ENCODE measurements at regions not wholly inside any gene's neighbourhood (a gene's known extent, or its start where the extent isn't known, plus 50 kb on each side); places are given as distances from the start of the nearest gene placed in this dataset.

DNA sequence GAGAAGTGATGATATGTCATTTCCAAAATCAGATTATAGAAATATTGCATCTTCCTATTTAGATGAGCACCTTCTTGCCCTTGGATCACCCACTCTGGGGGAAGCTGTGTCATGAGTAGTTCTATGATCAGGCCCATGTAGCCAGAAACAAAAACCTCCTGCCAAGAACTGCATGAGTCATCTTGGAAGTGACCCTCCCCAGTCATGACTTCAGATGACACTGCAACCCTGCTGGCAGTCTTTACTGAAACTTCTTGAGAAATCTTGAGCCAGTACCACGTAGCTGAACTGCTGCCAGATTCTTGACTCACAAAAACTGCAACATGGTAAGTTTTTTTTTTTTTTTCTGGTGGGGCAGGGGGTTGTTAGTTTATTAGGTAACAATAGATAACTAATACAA, 439.6 kb upstream of the PTGER4 start:
- TF ChIP-seq, protein P1, sequence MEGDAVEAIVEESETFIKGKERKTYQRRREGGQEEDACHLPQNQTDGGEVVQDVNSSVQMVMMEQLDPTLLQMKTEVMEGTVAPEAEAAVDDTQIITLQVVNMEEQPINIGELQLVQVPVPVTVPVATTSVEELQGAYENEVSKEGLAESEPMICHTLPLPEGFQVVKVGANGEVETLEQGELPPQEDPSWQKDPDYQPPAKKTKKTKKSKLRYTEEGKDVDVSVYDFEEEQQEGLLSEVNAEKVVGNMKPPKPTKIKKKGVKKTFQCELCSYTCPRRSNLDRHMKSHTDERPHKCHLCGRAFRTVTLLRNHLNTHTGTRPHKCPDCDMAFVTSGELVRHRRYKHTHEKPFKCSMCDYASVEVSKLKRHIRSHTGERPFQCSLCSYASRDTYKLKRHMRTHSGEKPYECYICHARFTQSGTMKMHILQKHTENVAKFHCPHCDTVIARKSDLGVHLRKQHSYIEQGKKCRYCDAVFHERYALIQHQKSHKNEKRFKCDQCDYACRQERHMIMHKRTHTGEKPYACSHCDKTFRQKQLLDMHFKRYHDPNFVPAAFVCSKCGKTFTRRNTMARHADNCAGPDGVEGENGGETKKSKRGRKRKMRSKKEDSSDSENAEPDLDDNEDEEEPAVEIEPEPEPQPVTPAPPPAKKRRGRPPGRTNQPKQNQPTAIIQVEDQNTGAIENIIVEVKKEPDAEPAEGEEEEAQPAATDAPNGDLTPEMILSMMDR (IDR thresholded peaks at IDR 0.05; ENCODE audit: insufficient read depth, low read length): no peak
- no peak overlapping the region for H3K4me3 ChIP-seq (ENCODE audit: low read depth, low read length)
- peak; percentile 64 for DNase-seq (ENCODE audit: low read depth)

DNA sequence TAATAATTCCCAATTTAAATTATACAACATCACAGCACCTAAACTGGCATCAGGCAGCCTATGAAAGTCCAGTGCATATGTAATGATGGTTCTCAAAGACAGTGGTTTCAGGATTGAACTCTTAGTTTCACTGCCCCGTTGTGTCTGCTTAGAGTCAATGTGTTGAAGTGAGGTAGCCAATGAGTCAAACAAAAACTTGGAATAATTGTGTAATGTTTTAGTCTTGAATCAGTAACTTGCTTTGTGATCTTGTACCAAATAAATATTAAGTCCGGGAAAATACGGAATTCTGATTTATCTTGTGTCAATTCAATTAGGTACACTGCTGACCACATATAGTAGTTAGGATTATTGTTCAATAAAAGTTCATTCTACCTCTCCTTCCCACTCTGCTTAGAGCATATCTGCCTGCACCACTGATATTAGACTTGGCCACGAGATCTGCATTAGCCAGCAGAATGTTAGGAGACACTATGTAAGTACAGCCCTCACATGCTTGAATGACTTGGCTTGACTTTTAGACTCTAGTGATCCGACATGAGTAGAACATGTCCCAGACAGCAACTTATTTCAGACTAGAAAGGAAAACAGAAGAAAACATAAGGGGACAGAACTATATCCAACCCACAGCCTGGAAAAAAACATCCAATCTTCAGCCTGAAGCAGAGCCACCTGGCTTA, 441.5 kb upstream of the PTGER4 start:
- TF ChIP-seq, protein P1 (IDR thresholded peaks at IDR 0.05; ENCODE audit: insufficient read depth, low read length): no peak
- H3K4me3 ChIP-seq (ENCODE audit: low read depth, low read length): no peak overlapping the region
- no peak for DNase-seq (ENCODE audit: low read depth)

DNA sequence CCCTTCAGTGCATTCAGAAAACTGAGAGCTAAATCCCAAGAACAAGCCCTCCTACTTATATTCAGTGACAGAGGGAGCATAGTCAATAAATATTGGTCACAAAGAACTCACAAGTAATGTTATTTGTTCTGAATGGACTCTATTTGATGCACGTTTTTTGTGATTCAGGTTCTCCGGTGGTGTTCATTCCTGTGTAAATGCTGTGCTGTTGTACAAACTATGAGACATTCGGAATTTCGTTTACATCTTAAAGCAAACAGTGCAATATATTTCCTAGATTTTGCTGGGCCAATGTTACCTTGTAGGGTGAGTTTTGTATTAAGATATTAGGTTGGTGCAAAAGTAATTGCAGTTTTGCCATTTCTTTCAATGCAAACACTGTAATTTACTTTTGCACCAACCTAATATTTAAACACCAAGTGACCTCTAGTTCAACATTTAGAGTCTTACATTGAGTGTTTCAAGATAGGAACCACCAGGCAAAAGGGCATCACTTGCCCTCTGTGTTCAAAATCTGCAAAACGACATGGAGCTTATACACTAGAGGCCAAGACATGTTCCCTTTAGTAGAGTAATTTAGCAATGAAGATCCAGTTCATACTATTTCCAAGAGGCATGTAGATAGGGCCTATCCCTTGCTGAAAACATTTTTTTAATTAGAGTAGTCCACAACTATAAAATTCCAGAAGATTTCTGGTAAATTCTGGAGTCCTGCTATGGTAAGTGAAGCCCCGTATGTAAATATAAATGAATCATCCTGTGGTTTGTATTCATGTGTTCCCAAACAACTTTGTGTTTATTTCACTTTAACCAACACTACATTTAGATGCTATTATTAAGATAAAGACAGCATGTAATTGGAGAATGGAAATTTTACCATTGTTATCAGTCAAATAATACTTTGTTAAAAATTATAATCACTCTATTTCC, 444.0 kb upstream of the PTGER4 start:
- TF ChIP-seq, protein P1 (IDR thresholded peaks at IDR 0.05; ENCODE audit: insufficient read depth, low read length): no peak
- no peak for DNase-seq (ENCODE audit: low read depth)
- no peak overlapping the region for H3K4me3 ChIP-seq (ENCODE audit: low read depth, low read length)

DNA sequence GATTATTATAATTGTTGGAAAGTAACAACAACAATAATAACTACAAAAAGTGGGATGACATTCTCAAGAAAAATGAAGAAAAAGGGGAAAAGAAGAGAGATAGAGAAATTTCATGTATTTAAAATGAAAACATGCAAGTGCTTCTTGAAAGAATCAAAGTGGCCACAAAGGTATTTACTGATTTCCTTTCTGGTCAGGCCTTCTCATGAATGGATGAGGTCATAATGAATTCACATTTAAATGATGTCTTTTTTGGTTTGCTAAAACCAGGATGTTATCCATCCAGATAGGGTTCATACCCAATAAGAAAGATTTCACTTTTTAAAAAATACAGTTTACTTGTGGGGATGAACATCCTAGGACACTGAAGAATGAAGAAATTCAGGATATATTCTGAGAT, 446.4 kb upstream of the PTGER4 start:
- no peak for DNase-seq (ENCODE audit: low read depth)
- TF ChIP-seq, protein P1 (IDR thresholded peaks at IDR 0.05; ENCODE audit: insufficient read depth, low read length): no peak
- H3K4me3 ChIP-seq (ENCODE audit: low read depth, low read length): no peak overlapping the region

DNA sequence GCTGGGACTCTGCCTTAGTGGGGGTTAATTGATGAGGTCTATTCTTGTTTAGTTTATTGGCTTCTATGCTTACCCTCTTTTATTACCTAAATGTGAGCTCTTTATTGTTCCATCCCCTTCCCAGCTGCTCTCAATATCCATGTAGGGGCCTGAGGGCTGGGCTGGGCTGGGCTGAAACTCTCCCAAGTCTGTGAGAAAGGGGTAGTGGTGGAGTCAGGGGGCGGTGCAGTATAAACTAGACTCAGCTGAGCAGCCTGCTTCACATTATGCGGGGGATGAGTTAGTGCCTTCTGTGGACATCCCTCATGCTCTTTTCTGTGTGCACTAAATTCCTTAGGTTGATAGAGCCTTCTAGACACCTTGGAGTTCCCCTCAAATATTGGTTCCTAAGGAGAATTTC, 451.8 kb upstream of the PTGER4 start:
- no peak overlapping the region for H3K4me3 ChIP-seq (ENCODE audit: low read depth, low read length)
- no peak for DNase-seq (ENCODE audit: low read depth)
- TF ChIP-seq, protein P1 (IDR thresholded peaks at IDR 0.05; ENCODE audit: insufficient read depth, low read length): no peak

DNA sequence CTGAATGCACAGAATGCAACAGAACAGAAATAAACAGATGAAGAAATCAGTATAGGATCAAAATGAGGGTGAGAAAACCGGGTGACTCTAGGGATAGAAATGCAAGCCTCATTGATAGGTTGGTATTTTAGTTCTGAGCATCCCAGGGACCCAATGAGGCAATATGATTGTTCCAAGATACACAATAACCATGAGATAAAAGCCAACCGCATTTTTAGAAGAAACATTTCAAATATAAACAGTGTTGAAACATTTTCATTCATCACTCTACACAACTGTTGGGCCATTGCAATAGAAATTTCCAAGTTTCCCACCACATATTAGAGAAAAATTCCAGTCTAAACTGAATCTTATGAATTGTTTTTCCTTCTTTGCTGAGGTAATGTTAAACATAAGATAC, 452.3 kb upstream of the PTGER4 start:
- no peak overlapping the region for H3K4me3 ChIP-seq (ENCODE audit: low read depth, low read length)
- TF ChIP-seq, protein P1 (IDR thresholded peaks at IDR 0.05; ENCODE audit: insufficient read depth, low read length): no peak
- peak; percentile 87 for DNase-seq (ENCODE audit: low read depth)

Data from fibroblast of the aortic adventitia (primary cell).